Activated CD8-positive, alpha-beta memory T cell treated with anti-CD3 and anti-CD28 coated beads for 4 hours (primary cell): ENCODE measurements at regions not wholly inside any gene's neighbourhood (a gene's known extent, or its start where the extent isn't known, plus 50 kb on each side); places are given as distances from the start of the nearest gene placed in this dataset.

Experiments used
- DNase-seq, 2 donors: peaks; one replicate each; pipeline ENCODE4 v3.0.0-alpha.2; 2020; ENCODE audit warnings: low read depth in 2 of 2

- DNase-seq: no peak
Observed at GRCh38 chr1:88286716-88287115, 397.4 kb upstream of the PKN2 start.

- no peak for DNase-seq
Observed at GRCh38 chr1:88288571-88288970, 395.5 kb upstream of the PKN2 start.

GRCh38 chr1:88289401-88290102, 394.5 kb upstream of the PKN2 start:
- no peak for DNase-seq

- no peak for DNase-seq
Observed at GRCh38 chr1:88291611-88292354, 392.3 kb upstream of the PKN2 start.

- no peak for DNase-seq
Observed at GRCh38 chr1:88293691-88294190, 390.3 kb upstream of the PKN2 start.

- no peak for DNase-seq
Observed at GRCh38 chr1:88296227-88296626, 387.8 kb upstream of the PKN2 start.

- DNase-seq: no peak
Observed at GRCh38 chr1:88296642-88297041, 387.4 kb upstream of the PKN2 start.

GRCh38 chr1:88298506-88298905, 385.6 kb upstream of the PKN2 start:
- DNase-seq: no peak

GRCh38 chr1:88300752-88301263, 383.3 kb upstream of the PKN2 start:
- no peak for DNase-seq

GRCh38 chr1:88302843-88303486, 381.1 kb upstream of the PKN2 start:
- DNase-seq: no peak

- DNase-seq: no peak
Observed at GRCh38 chr1:88311265-88311664, 372.8 kb upstream of the PKN2 start.

- DNase-seq: no peak
Observed at GRCh38 chr1:88311907-88312306, 372.2 kb upstream of the PKN2 start.

GRCh38 chr1:88317396-88317795, 366.7 kb upstream of the PKN2 start:
- no peak for DNase-seq

GRCh38 chr1:88318740-88319139, 365.3 kb upstream of the PKN2 start:
- DNase-seq: no peak

- DNase-seq: no peak
Observed at GRCh38 chr1:88320291-88320690, 363.8 kb upstream of the PKN2 start.

GRCh38 chr1:88321706-88322105, 362.4 kb upstream of the PKN2 start:
- no peak for DNase-seq

- no peak for DNase-seq
Observed at GRCh38 chr1:88324899-88325298, 359.2 kb upstream of the PKN2 start.

- DNase-seq: no peak
Observed at GRCh38 chr1:88327391-88328267, 356.4 kb upstream of the PKN2 start.

GRCh38 chr1:88330201-88330600, 353.9 kb upstream of the PKN2 start:
- DNase-seq: no peak

- DNase-seq: no peak
Observed at GRCh38 chr1:88333086-88333695, 350.9 kb upstream of the PKN2 start.

- no peak for DNase-seq
Observed at GRCh38 chr1:88341447-88341846, 342.6 kb upstream of the PKN2 start.
